GM12872 (cell line): ENCODE measurements at regions not wholly inside any gene's neighbourhood (a gene's known extent, or its start where the extent isn't known, plus 50 kb on each side); places are given as distances from the start of the nearest gene placed in this dataset.

ENCODE experiments used
- TF ChIP-seq, protein P1 (sequence below): IDR thresholded peaks from 3 replicates; pipeline ENCODE4 v1.5.1; 2011; ENCODE audit warnings: low read depth, mild to moderate bottlenecking, low read length, moderate library complexity; ENCODE audit not compliant: insufficient read depth

GRCh38 chr2:13533524-13533922, 816.8 kb downstream of the TRIB2 start:
- TF ChIP-seq, protein P1, sequence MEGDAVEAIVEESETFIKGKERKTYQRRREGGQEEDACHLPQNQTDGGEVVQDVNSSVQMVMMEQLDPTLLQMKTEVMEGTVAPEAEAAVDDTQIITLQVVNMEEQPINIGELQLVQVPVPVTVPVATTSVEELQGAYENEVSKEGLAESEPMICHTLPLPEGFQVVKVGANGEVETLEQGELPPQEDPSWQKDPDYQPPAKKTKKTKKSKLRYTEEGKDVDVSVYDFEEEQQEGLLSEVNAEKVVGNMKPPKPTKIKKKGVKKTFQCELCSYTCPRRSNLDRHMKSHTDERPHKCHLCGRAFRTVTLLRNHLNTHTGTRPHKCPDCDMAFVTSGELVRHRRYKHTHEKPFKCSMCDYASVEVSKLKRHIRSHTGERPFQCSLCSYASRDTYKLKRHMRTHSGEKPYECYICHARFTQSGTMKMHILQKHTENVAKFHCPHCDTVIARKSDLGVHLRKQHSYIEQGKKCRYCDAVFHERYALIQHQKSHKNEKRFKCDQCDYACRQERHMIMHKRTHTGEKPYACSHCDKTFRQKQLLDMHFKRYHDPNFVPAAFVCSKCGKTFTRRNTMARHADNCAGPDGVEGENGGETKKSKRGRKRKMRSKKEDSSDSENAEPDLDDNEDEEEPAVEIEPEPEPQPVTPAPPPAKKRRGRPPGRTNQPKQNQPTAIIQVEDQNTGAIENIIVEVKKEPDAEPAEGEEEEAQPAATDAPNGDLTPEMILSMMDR: no peak

- TF ChIP-seq, protein P1: no peak
Measured at GRCh38 chr2:13536941-13537340, 820.2 kb downstream of the TRIB2 start.

DNA sequence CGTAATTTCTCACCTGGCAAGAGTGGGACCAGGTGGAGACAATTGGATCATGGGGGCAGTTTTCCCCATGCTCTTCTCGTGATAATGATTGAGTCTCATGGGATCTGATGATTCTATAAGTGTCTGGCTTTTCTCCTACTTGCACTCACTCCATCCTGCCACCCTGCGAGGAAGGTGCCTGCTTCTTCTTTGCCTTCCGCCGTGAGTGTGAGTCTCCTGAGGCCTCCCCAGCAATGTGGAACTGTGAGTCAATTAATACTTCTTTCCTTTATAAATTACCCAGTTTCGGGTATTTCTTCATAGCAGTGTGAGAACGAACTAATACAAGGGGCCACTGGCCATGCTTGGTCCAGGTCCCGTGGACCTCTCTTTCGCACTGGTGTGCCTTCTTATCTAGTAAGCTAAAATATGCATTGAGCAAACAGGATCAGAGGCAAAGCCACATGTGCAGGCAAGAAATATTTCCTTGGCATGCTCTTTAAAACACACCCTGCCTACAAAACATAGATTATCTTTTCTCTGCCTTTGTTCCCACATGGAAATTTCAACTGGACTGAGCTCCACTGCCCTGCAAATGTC, 821.1 kb downstream of the TRIB2 start:
- TF ChIP-seq, protein P1: no peak

DNA sequence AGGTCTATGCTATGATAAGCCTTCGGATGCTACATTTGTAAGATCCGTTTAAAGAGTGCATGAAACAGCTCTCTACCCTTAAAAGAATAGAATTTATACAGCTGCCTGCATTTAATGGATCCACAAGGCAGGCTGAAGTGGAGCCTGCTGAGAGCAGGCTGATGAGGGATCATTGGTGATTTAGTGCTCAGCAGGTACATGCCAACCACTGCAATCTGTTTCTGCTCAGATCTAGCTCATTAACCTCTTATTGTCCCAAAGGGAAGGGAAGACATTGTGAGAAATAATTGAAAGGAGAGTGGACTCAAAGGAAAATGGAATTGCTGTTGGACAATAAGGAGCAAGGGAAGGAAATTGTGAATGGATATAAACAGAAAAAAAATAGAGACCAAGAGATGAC, 822.6 kb downstream of the TRIB2 start:
- TF ChIP-seq, protein P1: no peak

DNA sequence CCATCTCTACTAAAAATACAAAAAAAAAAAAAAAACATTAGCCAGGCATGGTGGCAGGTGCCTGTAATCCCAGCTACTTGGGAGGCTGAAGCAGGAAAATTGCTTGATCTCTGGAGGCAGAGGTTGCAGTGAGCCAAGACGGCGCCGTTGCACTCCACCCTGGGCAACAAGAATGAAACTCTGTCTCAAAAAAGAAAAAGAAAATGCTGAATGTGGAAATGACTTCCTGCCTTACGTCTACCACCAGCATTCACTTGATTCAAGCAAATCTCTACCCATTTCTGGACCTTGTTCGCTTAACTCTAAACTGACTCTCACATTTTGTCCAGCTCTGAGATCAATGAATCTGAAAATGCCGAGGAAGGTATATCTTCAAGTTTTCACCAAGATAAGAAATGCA, 825.3 kb downstream of the TRIB2 start:
- TF ChIP-seq, protein P1: no peak

DNA sequence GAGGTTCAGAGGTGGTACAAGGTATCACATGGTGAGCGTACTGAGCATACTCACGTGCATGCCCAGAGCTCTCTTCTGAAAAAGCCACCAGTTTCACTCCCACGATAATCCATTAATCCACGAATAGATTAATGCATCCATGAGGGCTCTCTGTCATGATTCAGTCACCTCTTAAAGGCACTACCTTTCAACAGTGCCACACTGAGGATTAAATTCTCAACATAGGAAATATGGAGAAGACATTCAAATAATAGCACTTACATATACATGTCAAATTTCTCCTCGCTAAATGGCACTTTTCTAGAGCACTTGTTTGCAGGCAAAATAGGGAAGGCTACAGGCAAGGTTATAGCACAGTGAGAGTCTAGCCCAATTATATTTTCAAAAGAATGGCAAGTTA, 825.9 kb downstream of the TRIB2 start:
- TF ChIP-seq, protein P1: no peak

DNA sequence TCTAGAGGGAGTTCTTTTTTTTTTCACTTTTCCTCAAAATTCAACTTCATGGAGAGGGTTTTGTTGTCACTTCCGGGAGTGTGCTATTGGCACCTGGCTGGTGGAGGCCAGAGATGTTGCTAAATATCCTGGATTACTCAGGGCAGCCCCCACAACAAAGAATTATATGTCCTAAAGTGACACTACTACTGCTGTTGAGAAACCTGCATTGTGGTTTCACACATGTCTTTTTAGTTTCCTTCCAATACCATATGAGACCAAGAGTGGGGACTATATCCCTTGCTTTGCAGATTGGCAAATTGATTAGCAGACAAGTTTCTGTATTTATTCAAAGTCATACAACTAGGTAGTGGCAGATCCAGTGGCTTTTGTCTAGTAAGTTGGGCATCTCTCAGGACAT, 826.8 kb downstream of the TRIB2 start:
- TF ChIP-seq, protein P1: no peak
